ENCODE measurements at regions not wholly inside any gene's neighbourhood (a gene's known extent, or its start where the extent isn't known, plus 50 kb on each side); places are given as distances from the start of the nearest gene placed in this dataset.

- no peak for DNase-seq
Observed at GRCh38 chr10:29962166-29962850, 97.1 kb downstream of the JCAD start.

GRCh38 chr10:29961351-29961750, 98.0 kb downstream of the JCAD start:
- DNase-seq, result no peak

- no peak for DNase-seq
Observed at GRCh38 chr10:29960261-29960660, 99.1 kb downstream of the JCAD start.

GRCh38 chr10:29959586-29959985, 99.8 kb downstream of the JCAD start:
- no peak for DNase-seq

GRCh38 chr10:29958440-29958839, 100.9 kb downstream of the JCAD start:
- DNase-seq, result no peak

GRCh38 chr10:29957907-29958331, 101.5 kb downstream of the JCAD start:
- DNase-seq, result peak; percentile 58

- DNase-seq, result no peak
Observed at GRCh38 chr10:29957236-29957635, 102.2 kb downstream of the JCAD start.

- DNase-seq, result no peak
Observed at GRCh38 chr10:29956335-29956924, 103.0 kb downstream of the JCAD start.

- DNase-seq, result no peak
Observed at GRCh38 chr10:29955329-29955935, 104.0 kb downstream of the JCAD start.

- no peak for DNase-seq
Observed at GRCh38 chr10:29951441-29951931, 107.9 kb downstream of the JCAD start.

GRCh38 chr10:29950391-29950790, 109.0 kb downstream of the JCAD start:
- no peak for DNase-seq

- no peak for DNase-seq
Observed at GRCh38 chr10:29949411-29950011, 109.9 kb downstream of the JCAD start.

- peak; percentile 65 for DNase-seq
Observed at GRCh38 chr10:29948881-29949355, 110.5 kb downstream of the JCAD start.

GRCh38 chr10:29947701-29948060, 111.7 kb downstream of the JCAD start:
- DNase-seq, result no peak

- DNase-seq, result no peak
Observed at GRCh38 chr10:29946953-29947700, 112.3 kb downstream of the JCAD start.

GRCh38 chr10:29946614-29946952, 112.8 kb downstream of the JCAD start:
- DNase-seq, result no peak

GRCh38 chr10:29941476-29941875, 117.9 kb downstream of the JCAD start:
- DNase-seq, result no peak

- DNase-seq, result no peak
Observed at GRCh38 chr10:29932991-29933390, 126.4 kb downstream of the JCAD start.

GRCh38 chr10:29931833-29932232, 127.6 kb downstream of the JCAD start:
- DNase-seq, result no peak

GRCh38 chr10:29929006-29929405, 130.4 kb downstream of the JCAD start:
- no peak for DNase-seq

- no peak for DNase-seq
Observed at GRCh38 chr10:29926693-29927048, 132.7 kb downstream of the JCAD start.

GRCh38 chr10:29925771-29926692, 133.4 kb downstream of the JCAD start:
- DNase-seq, result no peak

All from left hindlimb (tissue), 1 donor.